ENCODE measurements at regions not wholly inside any gene's neighbourhood (a gene's known extent, or its start where the extent isn't known, plus 50 kb on each side); places are given as distances from the start of the nearest gene placed in this dataset.

DNA sequence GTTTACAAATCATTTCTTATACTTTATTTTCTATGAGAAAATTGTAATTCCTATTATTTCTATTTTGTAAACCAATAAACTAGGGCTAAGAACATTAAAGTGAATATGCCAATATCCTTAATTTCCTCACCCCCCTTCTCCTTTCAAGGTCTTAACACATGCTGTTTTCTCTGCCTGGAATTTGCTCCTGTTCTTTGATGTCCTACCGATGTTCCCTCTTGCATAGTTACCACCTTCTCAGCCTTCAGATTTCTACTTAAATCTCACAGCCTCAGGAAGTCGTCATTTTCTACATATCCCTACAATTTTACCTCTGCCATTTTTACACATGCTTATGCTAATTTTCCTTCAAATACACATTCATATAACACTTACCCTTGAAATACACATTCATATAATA lies 890.9 kb upstream of the CDH8 start:
- TF ChIP-seq FOXP2 (optimal IDR thresholded peaks at IDR 0.05; ENCODE audit: borderline replicate concordance, extremely low read depth, extremely low read length, insufficient read depth) (no peak), TAF1 (IDR thresholded peaks at IDR 0.05; ENCODE audit: borderline replicate concordance, insufficient read depth, low read length) (no peak), POLR2AphosphoS5 (IDR thresholded peaks at IDR 0.05; ENCODE audit: low read depth, low read length) (no peak)

DNA sequence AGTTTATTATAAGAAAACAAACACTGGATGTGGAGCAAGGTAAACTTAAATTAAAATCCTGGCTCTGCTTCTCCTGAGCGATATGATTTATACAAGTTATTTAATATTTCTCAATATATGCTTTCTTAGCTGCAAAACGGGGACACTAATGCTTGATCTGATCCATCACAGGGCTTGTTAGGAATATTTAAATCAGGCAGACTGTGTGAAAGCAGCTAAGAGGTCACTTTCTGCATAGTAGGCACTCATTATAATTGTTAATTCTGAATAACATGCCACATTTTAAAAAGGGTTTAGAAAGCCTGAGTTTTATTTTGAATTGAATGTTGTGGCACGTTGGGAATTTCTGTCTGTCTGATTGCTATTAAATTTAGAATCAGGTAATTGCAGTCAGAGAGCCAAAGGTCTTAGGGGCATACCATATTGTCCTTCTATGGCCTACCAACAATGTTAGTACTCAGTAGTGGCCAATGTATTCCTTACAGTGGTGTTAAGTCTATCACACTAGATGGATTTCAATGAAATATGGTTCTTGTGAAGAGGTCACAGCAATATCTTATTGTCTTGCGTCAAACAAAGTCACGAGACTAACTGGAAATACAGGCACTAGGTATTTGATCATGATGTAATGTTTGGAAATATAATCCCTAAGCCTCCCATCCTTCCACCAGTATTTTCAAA lies 890.0 kb upstream of the CDH8 start:
- TF ChIP-seq TAF1 (IDR thresholded peaks at IDR 0.05; ENCODE audit: borderline replicate concordance, insufficient read depth, low read length) (no peak), FOXP2 (optimal IDR thresholded peaks at IDR 0.05; ENCODE audit: borderline replicate concordance, extremely low read depth, extremely low read length, insufficient read depth) (no peak), POLR2AphosphoS5 (IDR thresholded peaks at IDR 0.05; ENCODE audit: low read depth, low read length) (no peak), SIN3A (IDR thresholded peaks at IDR 0.05; ENCODE audit: borderline replicate concordance, insufficient read depth, low read length) (no peak)
- TF ChIP-seq, protein P1, sequence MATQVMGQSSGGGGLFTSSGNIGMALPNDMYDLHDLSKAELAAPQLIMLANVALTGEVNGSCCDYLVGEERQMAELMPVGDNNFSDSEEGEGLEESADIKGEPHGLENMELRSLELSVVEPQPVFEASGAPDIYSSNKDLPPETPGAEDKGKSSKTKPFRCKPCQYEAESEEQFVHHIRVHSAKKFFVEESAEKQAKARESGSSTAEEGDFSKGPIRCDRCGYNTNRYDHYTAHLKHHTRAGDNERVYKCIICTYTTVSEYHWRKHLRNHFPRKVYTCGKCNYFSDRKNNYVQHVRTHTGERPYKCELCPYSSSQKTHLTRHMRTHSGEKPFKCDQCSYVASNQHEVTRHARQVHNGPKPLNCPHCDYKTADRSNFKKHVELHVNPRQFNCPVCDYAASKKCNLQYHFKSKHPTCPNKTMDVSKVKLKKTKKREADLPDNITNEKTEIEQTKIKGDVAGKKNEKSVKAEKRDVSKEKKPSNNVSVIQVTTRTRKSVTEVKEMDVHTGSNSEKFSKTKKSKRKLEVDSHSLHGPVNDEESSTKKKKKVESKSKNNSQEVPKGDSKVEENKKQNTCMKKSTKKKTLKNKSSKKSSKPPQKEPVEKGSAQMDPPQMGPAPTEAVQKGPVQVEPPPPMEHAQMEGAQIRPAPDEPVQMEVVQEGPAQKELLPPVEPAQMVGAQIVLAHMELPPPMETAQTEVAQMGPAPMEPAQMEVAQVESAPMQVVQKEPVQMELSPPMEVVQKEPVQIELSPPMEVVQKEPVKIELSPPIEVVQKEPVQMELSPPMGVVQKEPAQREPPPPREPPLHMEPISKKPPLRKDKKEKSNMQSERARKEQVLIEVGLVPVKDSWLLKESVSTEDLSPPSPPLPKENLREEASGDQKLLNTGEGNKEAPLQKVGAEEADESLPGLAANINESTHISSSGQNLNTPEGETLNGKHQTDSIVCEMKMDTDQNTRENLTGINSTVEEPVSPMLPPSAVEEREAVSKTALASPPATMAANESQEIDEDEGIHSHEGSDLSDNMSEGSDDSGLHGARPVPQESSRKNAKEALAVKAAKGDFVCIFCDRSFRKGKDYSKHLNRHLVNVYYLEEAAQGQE (IDR thresholded peaks at IDR 0.05; ENCODE audit: insufficient read depth in 1 of 2, low read depth in 2 of 2, low read length in 2 of 2), result no peak

DNA sequence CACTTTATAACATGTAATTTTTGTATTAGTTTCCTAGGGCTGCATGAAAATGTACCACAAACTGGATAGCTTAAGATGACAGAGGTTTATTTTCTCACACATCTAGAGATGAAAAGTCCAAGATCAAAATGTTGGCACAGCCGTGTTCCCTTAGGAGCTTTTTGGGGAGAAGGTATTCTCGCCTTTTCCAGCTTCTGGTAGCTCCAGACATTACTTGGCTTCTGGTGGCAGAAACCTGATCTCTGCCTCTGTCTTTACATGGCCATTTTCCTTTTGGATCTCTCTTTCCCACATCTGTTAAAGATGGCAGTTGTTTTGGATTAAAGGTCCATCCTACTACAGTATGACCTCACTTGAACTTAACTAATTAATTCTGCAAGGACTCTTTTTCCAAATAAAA lies 885.7 kb upstream of the CDH8 start:
- TF ChIP-seq SIN3A (IDR thresholded peaks at IDR 0.05; ENCODE audit: borderline replicate concordance, insufficient read depth, low read length), result no peak
- no peak for TF ChIP-seq FOXP2 (optimal IDR thresholded peaks at IDR 0.05; ENCODE audit: borderline replicate concordance, extremely low read depth, extremely low read length, insufficient read depth)
- TF ChIP-seq, protein P1 (IDR thresholded peaks at IDR 0.05; ENCODE audit: insufficient read depth in 1 of 2, low read depth in 2 of 2, low read length in 2 of 2), result no peak
- TF ChIP-seq TAF1 (IDR thresholded peaks at IDR 0.05; ENCODE audit: borderline replicate concordance, insufficient read depth, low read length), result no peak
- no peak for TF ChIP-seq POLR2AphosphoS5 (IDR thresholded peaks at IDR 0.05; ENCODE audit: low read depth, low read length)

DNA sequence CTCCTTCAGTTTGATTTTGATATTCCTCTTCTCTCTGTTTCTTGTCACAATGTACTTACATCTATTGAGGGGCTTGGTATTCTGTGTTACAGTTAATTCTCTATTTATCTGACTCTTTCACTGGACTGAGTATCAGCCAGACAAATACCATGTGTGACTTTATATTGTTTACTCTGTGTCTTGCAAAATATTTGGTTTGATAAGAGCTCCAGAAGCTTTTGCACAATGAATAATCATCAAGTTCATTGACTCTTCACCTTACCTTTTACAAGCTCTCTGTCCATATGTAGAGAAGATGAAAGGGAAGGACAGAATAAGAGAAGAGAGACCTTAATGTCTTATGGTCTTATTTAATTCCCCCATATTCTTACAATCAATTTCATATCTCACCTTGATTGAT lies 877.7 kb upstream of the CDH8 start:
- TF ChIP-seq SIN3A (IDR thresholded peaks at IDR 0.05; ENCODE audit: borderline replicate concordance, insufficient read depth, low read length), result no peak
- TF ChIP-seq, protein P1 (IDR thresholded peaks at IDR 0.05; ENCODE audit: insufficient read depth in 1 of 2, low read depth in 2 of 2, low read length in 2 of 2), result no peak
- no peak for TF ChIP-seq TAF1 (IDR thresholded peaks at IDR 0.05; ENCODE audit: borderline replicate concordance, insufficient read depth, low read length)
- TF ChIP-seq POLR2AphosphoS5 (IDR thresholded peaks at IDR 0.05; ENCODE audit: low read depth, low read length), result no peak
- no peak for TF ChIP-seq FOXP2 (optimal IDR thresholded peaks at IDR 0.05; ENCODE audit: borderline replicate concordance, extremely low read depth, extremely low read length, insufficient read depth)

DNA sequence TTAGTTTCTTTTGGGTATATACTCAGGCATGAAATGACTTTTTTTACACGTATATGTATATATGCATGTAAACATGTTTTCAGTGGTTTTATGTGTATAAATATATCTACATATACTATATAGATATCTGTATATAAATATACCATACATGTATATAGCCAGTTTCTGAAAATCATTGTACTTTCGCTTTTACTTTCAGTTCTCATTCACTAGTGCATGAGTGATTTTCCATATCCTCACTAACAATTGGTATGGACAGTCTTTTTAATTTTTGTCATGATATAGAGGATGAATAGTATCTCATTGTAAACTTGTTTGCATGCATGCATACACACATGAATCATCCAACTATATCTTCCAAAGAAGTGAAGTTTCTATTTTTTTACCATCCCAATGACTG lies 877.1 kb upstream of the CDH8 start:
- TF ChIP-seq, protein P1 (IDR thresholded peaks at IDR 0.05; ENCODE audit: insufficient read depth in 1 of 2, low read depth in 2 of 2, low read length in 2 of 2), result no peak
- TF ChIP-seq POLR2AphosphoS5 (IDR thresholded peaks at IDR 0.05; ENCODE audit: low read depth, low read length) (no peak), FOXP2 (optimal IDR thresholded peaks at IDR 0.05; ENCODE audit: borderline replicate concordance, extremely low read depth, extremely low read length, insufficient read depth) (no peak), SIN3A (IDR thresholded peaks at IDR 0.05; ENCODE audit: borderline replicate concordance, insufficient read depth, low read length) (no peak), TAF1 (IDR thresholded peaks at IDR 0.05; ENCODE audit: borderline replicate concordance, insufficient read depth, low read length) (no peak)

Measured in PFSK-1 (cell line).